ENCODE measurements at regions not wholly inside any gene's neighbourhood (a gene's known extent, or its start where the extent isn't known, plus 50 kb on each side); places are given as distances from the start of the nearest gene placed in this dataset.
A peak's percentile ranks its signal among the peaks of the same experiment; 100 is the strongest.

GRCh38 chr5:148911386-148911785 is 85.0 kb downstream of the ADRB2 start:
- in situ Hi-C loops (cut with MboI; ENCODE audit: low sequenced_read_pairs) (no loop called here), intact Hi-C loops (cut with micrococcal nuclease) (loop anchor here (5.0 kb wide), 3 partner anchors 84 to 201 kb away; partner anchors contain the start of gene ADRB2), dilution Hi-C loops (cut with HindIII; ENCODE audit: low sequenced_read_pairs, unreplicated experiment) (no loop called here)
- ChIA-PET CTCF (interaction anchor here (1.2 kb wide), 1 partner anchor 46 kb away, joined by 5 read pairs; no protein-coding TSS in a partner anchor), POLR2A (ENCODE audit: unreplicated experiment) (no interaction called here)
- H3K4me3 ChIP-seq (ENCODE audit: insufficient read depth, low read depth, low read length): no peak overlapping the region
- H3K56ac ChIP-seq (ENCODE audit: extremely low read depth, insufficient read depth, low read length): 0 out of 2 replicates have a peak overlapping the region, but pooled peaks have one; percentile 18
- peak overlapping the region; percentile 81 for H2AK5ac ChIP-seq (ENCODE audit: low read depth, low read length)
- H2BK15ac ChIP-seq (ENCODE audit: low read depth, low read length): peak overlapping the region; percentile 52
- TF ChIP-seq CEBPB (IDR thresholded peaks at IDR 0.05; ENCODE audit: low read depth, low read length): no peak
- no peak for TF ChIP-seq CTCF (conservative IDR thresholded peaks at IDR 0.05; ENCODE audit: low read depth, low read length)
- no peak for TF ChIP-seq SMC3 (IDR thresholded peaks at IDR 0.05; ENCODE audit: low read depth, low read length)
- TF ChIP-seq MXI1 (IDR thresholded peaks at IDR 0.05; ENCODE audit: borderline replicate concordance, low read depth, low read length): no peak
- no peak for TF ChIP-seq RCOR1 (IDR thresholded peaks at IDR 0.05; ENCODE audit: insufficient replicate concordance, low read length)
- TF ChIP-seq USF2 (IDR thresholded peaks at IDR 0.05; ENCODE audit: low read depth, low read length): no peak
- no peak for TF ChIP-seq RAD21 (IDR thresholded peaks at IDR 0.05; ENCODE audit: low read length)
- no peak for TF ChIP-seq MAFK (IDR thresholded peaks at IDR 0.05; ENCODE audit: low read depth, low read length)
- TF ChIP-seq MAZ (IDR thresholded peaks at IDR 0.05; ENCODE audit: borderline replicate concordance, low read depth, low read length): no peak
- TF ChIP-seq BHLHE40 (IDR thresholded peaks at IDR 0.05; ENCODE audit: low read depth, low read length): no peak
- no peak for TF ChIP-seq CHD1 (IDR thresholded peaks at IDR 0.05; ENCODE audit: low read depth, low read length)
- H2AFZ ChIP-seq (replicated peaks; ENCODE audit: low read length, poor library complexity): peak overlapping the region; percentile 34
- no peak overlapping the region for H3K9ac ChIP-seq (ENCODE audit: low read depth, low read length)
- H2AK9ac ChIP-seq (replicated peaks; ENCODE audit: low read depth, low read length, poor library complexity): peak overlapping the region; percentile 38
- H3K4me1 ChIP-seq (ENCODE audit: control insufficient read depth, insufficient read depth, low read length): peaks cover 47% of the 10 kb centered on the region
- H4K8ac ChIP-seq (ENCODE audit: low read depth in 2 of 2, low read length in 2 of 2): peak overlapping the region; percentile 5 to 88; a peak in 3 of 4 replicates
- peak overlapping the region; percentile 25; the same call in 1 of the 2 replicates for H4K5ac ChIP-seq (ENCODE audit: low read depth, low read length)
- DNase-seq (no peak), ATAC-seq (ENCODE audit: low read depth) (no peak)
- no peaks in the 10 kb centered on the region for H3K9me3 ChIP-seq (ENCODE audit: control insufficient read depth, insufficient read depth, low read length)
- H3K36me3 ChIP-seq (ENCODE audit: control insufficient read depth, insufficient read depth, low read length): no peaks in the 10 kb centered on the region
- H3K79me1 ChIP-seq (ENCODE audit: low read depth in 1 of 2, low read length in 2 of 2): peaks cover 0 to 18% of the 10 kb centered on the region in 2 experiments; a peak in 1 of 4 replicates
- BruUV-seq (replicated peaks): no TSS peak
- no peak overlapping the region for H3K4me2 ChIP-seq (ENCODE audit: low read depth, low read length)
- no CpG with 5 or more reads among the region's 2 CpGs for WGBS, 2 experiments (ENCODE audit: extremely low coverage in 2 of 2, insufficient read length in 1 of 2)
- no peaks in the 10 kb centered on the region for H4K20me1 ChIP-seq (ENCODE audit: insufficient read depth, low read length)
- peak overlapping the region; percentile 90 for H2BK20ac ChIP-seq (ENCODE audit: low read depth, low read length)
- peak overlapping the region; percentile 89 for H4K91ac ChIP-seq (ENCODE audit: insufficient read depth, low read depth, low read length)
- H3K18ac ChIP-seq (ENCODE audit: low read depth, low read length): peak overlapping the region; percentile 86
- peak overlapping the region; percentile 93 for H2BK5ac ChIP-seq (ENCODE audit: low read depth, low read length, poor library complexity, severe bottlenecking)
- H3K23ac ChIP-seq (ENCODE audit: low read depth, low read length): no peak overlapping the region
- H3K9me1 ChIP-seq (ENCODE audit: insufficient read depth, low read length): peaks cover 53% of the 10 kb centered on the region
- H3K14ac ChIP-seq (replicated peaks; ENCODE audit: low read depth, low read length): peak overlapping the region; percentile 71
- no peaks in the 10 kb centered on the region for H3K27me3 ChIP-seq (ENCODE audit: control insufficient read depth, insufficient read depth, low read length)
- peak overlapping the region; percentile 94 for H2BK120ac ChIP-seq (ENCODE audit: low read depth, low read length)
- H3K27ac ChIP-seq (ENCODE audit: insufficient read depth, low read length): no peak overlapping the region
- H3K4ac ChIP-seq (ENCODE audit: low read depth, low read length): peak overlapping the region; percentile 91

Measured in IMR-90 (cell line).